ENCODE measurements at regions not wholly inside any gene's neighbourhood (a gene's known extent, or its start where the extent isn't known, plus 50 kb on each side); places are given as distances from the start of the nearest gene placed in this dataset.
"Not testable (repeated sequence)": the region's sequence is repeated elsewhere in the genome, so short reads cannot be mapped to it uniquely, and the experiment has no call there.

GRCh38 chr10:6702833-6703232 is 122.8 kb upstream of the PRKCQ start:
- not testable (repeated sequence) for DNase-seq (ENCODE audit: low read depth in 2 of 3, low spot score in 2 of 3)

- no peak for DNase-seq (ENCODE audit: low read depth in 2 of 3, low spot score in 2 of 3)
These were observed 122.0 kb upstream of the PRKCQ start for GRCh38 chr10:6702030-6702429.

GRCh38 chr10:6701289-6701688 is 121.2 kb upstream of the PRKCQ start:
- no peak for DNase-seq (ENCODE audit: low read depth in 2 of 3, low spot score in 2 of 3)

DNA sequence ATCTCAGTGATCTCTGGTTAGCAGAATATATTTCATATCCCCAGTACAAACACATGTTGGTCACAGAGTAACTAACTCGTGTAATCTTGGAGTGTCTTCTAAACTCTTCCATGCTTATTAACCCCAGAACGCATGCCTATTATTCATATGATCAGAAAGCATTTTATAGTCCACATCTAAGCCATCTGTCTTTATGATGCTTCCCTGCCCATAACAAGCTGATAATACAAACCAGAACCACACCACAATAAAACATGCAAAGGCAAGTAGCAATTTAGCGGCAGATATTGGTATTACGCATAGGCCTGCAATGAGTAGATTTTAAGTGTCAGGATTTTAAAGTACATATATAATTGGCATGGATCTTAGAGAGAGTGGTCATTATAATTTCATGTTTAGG is 120.0 kb upstream of the PRKCQ start:
- no peak for DNase-seq (ENCODE audit: low read depth in 2 of 3, low spot score in 2 of 3)

- DNase-seq (ENCODE audit: low read depth in 2 of 3, low spot score in 2 of 3), result no peak
These were observed 119.3 kb upstream of the PRKCQ start for GRCh38 chr10:6699336-6699735.

DNA sequence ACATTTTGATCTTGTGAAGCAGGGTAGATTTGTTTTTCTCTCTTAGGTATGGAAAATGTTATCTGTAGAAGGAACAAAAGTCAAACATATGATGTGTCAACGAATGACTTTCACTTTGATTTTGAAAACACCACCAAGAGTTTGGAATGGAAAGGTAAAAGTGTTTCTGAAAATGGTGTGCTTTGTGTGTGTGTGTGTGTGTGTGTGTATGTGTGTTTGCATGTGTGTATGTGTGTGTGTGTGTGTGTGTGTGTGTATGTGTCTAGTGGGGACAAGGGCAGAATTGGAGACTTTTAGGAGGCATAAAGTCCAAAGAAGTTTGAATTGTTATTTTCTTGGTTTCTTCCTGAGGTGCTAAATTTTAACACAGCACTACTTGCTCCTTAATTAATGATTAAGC is 115.4 kb upstream of the PRKCQ start:
- DNase-seq (ENCODE audit: low read depth in 2 of 3, low spot score in 2 of 3), result no peak

DNA sequence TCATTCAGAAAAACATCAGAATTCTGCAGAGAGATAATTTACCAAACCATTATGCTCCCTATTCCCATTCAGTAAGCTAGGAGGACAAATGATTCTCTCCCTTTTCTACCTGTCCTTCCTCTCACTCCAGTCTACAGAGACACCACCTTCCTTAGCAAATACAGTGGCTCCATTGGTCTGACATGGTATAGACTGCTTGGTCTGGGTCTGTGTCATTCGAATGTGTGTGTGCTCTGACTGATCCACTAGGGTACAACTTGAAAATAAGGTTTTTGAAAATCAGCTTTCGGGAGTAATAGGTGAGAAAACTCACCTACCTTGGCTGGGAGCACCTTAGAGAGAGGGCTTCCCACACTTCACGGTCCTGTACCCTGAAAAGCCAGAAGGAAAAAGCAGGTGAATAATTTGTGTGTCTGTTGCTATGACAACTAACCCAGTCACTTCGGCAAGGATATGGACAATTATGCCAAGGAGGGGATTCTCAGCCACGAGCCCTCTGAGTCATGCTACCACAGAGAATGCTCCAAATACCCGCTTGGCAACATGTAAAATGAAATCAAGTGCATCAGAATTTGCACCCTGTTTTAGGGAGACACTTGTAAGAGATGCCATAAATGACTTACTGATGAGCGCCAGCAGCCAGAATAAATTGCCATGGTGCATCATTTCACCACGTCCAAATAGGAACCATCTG is 114.5 kb upstream of the PRKCQ start:
- no peak for DNase-seq (ENCODE audit: low read depth in 2 of 3, low spot score in 2 of 3)

GRCh38 chr10:6692856-6693255 is 112.8 kb upstream of the PRKCQ start:
- no peak for DNase-seq (ENCODE audit: low read depth in 2 of 3, low spot score in 2 of 3)

DNA sequence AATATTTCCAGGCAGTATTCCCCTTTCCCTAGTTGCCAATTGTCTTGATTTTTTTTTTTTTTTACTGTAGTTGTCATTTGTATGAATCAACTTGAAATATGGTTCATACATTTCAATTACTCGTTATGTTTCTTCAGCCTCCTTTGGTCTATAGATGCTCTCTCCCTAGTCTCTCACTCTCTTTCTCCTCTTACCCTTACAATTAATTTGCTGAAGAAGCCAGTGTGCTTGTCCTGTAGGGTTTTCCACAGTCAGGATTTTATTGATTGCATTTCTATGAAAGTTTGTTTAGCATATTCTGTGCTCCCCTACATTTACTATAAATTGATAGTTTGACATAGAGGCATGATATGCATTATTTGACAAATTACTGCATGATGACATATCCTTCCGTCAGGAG is 112.0 kb upstream of the PRKCQ start:
- DNase-seq (ENCODE audit: low read depth in 2 of 3, low spot score in 2 of 3), result no peak

DNA sequence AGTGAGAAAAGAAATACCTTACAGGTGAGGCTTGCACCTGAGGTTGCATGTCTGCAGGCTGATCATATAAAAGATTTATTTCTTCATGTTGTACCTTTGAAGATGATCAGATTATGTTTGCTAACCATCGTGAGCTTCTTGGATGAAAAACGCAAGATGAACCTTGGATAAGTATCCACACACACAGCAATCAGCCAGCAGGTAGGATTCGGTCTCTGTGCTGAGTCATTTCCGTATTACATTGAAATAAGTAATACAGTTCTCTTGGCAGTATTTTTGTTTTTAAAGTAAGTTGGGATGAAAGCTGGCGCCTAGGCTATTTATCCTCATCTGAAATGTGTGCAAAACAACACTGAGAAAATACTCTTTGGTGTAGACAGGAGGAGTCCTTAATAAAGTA is 109.0 kb upstream of the PRKCQ start:
- DNase-seq (ENCODE audit: low read depth in 2 of 3, low spot score in 2 of 3), result no peak

- no peak for DNase-seq (ENCODE audit: low read depth in 2 of 3, low spot score in 2 of 3)
These were observed 100.7 kb upstream of the PRKCQ start for GRCh38 chr10:6680735-6681134.

DNA sequence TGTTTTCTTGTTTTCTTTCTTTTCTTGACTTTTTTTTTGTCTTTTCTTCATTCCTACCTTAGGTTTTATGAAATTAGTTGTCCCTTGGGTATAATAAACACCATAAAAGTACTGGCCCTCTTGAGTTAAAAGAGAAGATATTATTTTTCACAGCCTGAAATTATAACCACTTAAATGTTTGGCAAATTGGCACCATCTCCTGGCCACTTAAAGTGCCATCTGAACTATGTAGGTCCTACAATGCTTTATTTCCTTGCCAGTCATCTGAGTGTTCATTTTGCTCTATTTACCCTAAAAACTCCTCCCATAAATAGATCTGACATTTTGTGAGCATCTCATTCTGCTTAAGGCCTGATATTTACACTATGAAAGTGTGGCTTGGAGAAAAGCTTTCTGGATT is 98.9 kb upstream of the PRKCQ start:
- no peak for DNase-seq (ENCODE audit: low read depth in 2 of 3, low spot score in 2 of 3)

DNA sequence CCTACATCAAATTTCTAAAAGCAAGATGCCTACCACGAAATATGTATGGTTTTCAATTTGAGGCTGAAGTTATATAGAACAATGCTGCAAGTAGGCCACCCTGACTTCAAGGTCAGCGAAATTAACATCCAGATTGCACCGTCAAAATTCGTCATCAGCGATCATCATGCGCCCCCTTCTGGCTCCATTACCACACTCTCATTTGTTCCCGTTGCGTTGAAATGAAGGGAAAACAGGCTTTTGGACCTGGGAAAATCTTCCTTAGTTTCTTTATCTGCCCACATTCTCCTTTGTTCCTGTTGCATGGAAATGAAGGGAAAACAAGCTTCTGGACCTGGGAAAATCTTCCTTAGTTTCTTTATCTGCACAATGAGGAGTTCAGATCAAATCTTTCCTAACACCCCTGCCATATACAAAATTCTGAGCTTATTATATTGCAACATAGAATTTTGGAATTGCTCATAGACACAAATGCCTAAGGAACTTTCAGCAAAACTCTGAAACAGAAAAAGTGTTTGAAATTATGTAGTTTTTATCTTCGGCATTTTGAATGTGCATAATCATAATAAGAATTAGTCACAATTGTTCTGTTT is 98.2 kb upstream of the PRKCQ start:
- peak in 2 of 3 experiments; percentile 33 for DNase-seq (ENCODE audit: low read depth in 2 of 3, low spot score in 2 of 3)

DNA sequence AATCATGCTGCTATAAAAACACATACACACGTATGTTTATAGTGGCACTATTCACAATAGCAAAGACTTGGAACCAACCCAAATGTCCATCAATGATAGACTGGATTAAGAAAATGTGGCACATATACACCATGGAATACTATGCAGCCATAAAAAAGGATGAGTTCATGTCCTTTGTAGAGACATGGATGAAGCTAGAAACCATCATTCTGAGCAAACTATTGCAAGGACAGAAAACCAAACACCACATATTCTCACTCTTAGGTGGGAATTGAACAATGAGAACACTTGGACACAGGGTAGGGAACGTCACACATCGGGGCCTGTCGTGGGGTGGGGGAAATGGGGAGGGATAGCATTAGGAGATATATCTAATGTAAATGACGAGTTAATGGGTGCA is 97.1 kb upstream of the PRKCQ start:
- not testable (repeated sequence) for DNase-seq (ENCODE audit: low read depth in 2 of 3, low spot score in 2 of 3)

GRCh38 chr10:6674291-6674690 is 94.2 kb upstream of the PRKCQ start:
- DNase-seq (ENCODE audit: low read depth in 2 of 3, low spot score in 2 of 3), result no peak

DNA sequence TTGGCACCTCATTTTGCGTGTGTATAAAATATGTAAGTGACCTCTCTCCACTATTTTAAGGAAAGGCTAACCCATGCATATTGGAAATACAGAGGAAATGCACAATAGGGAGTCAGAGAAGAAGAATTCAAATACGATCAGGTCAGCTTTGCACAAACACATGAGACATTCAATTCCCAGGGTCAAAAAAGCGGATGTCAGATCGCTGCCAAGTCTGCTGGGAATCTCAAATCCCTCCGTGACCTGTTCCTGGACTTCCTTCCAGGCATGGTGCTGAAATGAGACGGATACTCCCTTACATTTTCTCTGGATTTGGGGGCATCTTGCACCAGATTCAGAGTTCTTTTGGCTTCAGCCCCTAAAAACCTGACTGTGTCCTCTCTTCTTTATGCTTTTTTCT is 91.9 kb upstream of the PRKCQ start:
- no peak for DNase-seq (ENCODE audit: low read depth in 2 of 3, low spot score in 2 of 3)

DNA sequence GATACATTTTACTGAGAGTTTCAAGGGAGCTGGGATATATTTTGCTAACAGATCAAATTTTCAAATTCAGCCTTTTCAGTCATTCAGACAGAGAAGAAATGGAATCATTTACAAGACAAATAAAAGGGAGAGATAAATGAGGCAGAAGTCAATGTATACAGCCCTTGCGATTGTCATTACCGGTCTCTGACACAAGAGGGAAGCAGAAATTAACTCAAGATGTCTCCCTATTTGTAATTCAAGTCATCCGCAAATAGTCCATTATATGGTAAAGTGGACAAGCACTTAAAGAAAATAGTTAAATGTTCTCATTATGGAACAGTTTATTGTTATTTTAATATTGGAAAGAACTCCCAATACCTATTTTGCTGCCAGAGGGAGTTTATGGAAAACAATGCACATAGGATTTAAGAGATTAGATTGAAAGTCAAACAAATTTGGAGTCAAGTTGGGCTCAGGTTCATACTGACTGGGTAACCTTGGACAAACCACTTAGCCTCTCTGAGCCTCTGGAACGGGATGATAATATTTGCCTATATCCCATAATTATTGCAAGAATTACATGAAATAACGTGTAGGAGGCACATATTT is 89.3 kb upstream of the PRKCQ start:
- DNase-seq (ENCODE audit: low read depth in 2 of 3, low spot score in 2 of 3), result no peak

DNA sequence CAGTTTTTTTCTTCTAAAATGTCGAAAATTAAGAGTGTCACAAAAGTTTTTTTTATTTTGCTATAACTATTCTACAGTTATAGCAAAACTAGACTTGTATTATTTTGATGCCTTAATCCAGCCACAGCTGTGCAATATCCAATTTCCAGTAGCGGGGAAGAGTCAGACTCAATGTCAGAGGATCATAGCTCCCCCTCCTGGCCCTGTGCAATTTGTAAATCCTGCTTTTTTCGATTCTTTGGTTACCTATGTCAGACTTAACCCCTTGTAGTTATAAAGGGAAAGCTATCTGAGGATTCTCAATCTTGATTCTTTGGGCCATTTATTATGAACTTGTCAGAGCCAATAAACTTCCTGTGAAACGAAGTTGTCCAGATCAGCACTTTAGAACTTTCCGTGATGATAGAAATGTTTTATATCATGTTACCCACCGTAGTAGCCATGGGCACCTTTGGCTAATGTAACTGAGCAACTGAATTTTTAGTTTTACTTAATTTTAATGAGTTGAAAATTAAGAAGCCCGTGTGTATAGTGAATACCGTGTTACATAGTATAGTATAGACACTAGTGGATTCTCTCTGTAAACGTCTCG is 87.7 kb upstream of the PRKCQ start:
- DNase-seq (ENCODE audit: low read depth in 2 of 3, low spot score in 2 of 3), result no peak

GRCh38 chr10:6667150-6667549 is 87.1 kb upstream of the PRKCQ start:
- DNase-seq (ENCODE audit: low read depth in 2 of 3, low spot score in 2 of 3), result no peak

GRCh38 chr10:6665847-6666246 is 85.8 kb upstream of the PRKCQ start:
- DNase-seq (ENCODE audit: low read depth in 2 of 3, low spot score in 2 of 3), result no peak

DNA sequence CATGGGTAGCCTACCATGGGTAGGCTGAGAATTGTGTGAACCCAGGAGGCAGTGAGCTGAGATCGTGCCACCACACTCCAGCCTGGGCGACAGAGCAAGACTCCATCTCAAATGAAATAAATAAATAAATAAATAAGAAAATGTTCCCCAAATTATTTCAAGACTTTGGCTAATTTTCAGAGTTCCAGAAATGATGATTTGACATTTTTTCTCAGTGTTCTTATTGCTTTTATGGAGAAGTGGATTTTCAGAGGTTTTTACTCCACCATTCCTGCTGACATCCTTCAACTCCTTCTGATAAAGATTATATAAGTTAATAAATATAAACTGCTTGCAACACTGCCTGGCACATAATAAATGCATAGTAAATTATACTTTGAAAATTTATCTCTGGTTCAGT is 80.4 kb upstream of the PRKCQ start:
- DNase-seq (ENCODE audit: low read depth in 2 of 3, low spot score in 2 of 3), result no peak

GRCh38 chr10:6659451-6659850 is 79.4 kb upstream of the PRKCQ start:
- no peak for DNase-seq (ENCODE audit: low read depth in 2 of 3, low spot score in 2 of 3)
